Spleen (tissue), 7 donors: ENCODE measurements at regions not wholly inside any gene's neighbourhood (a gene's known extent, or its start where the extent isn't known, plus 50 kb on each side); places are given as distances from the start of the nearest gene placed in this dataset.

Source experiments
- CTCF ChIP-seq, 11 experiments: fragments of 200-600 bp in 7 of 11; fragments of 450-650 bp in 4 of 11; sonication (generic) in 4 of 11; IDR thresholded peaks in 8 of 11; conservative IDR thresholded peaks in 3 of 11; 1 replicate in 7 of 11; 2 replicates in 4 of 11; pipeline versions ENCODE4 v1.4.0 to v1.8.0; 2016 to 2021; ENCODE audit warnings: antibody characterized with exemption in 11 of 11, inconsistent platforms in 4 of 11, mild to moderate bottlenecking in 1 of 11
- POLR2AphosphoS5 ChIP-seq, 3 donors: sonication (generic); formaldehyde crosslinking; IDR thresholded peaks; one replicate each; pipeline ENCODE4 v1.5.1; 2017; ENCODE audit warnings: antibody characterized with exemption in 3 of 3
- donor health status: DM: no; HTN: no; CAD: no; lungs with moderate emphysema.
- donor health status: DM: no; HTN: no; CAD: no.
- donor health status: DM: no; HTN: no; CAD: no.

GRCh38 chr11:115931548-115932083 is 427.4 kb upstream of the CADM1 start:
- TF ChIP-seq CTCF (IDR thresholded peaks at IDR 0.05 in 8 of 11, conservative IDR thresholded peaks at IDR 0.05 in 3 of 11) (no peak), POLR2AphosphoS5 (IDR thresholded peaks at IDR 0.05) (no peak)
